ENCODE measurements at regions not wholly inside any gene's neighbourhood (a gene's known extent, or its start where the extent isn't known, plus 50 kb on each side); places are given as distances from the start of the nearest gene placed in this dataset.

DNA sequence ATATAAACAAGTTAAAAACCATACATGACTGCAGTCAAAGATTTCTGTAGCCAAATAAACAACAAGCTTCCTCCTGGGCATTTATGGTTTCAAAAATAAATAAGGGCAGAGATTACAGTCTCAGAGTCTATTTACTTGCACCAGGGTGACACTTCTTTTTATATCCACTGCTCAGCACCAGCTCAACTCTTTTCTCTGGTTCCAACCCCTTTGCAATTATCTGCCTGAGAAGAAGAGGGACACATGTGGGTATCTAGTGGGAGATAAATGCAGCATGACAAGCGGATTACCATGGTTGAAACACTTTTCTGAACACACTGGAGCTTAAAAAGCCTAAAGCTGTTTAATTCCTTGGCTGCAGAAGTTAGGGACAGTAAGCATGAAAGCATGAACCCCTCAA is 311.5 kb downstream of the CNTN3 start:
- H3K9me3 Mint-ChIP-seq, result no peaks in the 10 kb centered on the region
- TF ChIP-seq, protein P1, sequence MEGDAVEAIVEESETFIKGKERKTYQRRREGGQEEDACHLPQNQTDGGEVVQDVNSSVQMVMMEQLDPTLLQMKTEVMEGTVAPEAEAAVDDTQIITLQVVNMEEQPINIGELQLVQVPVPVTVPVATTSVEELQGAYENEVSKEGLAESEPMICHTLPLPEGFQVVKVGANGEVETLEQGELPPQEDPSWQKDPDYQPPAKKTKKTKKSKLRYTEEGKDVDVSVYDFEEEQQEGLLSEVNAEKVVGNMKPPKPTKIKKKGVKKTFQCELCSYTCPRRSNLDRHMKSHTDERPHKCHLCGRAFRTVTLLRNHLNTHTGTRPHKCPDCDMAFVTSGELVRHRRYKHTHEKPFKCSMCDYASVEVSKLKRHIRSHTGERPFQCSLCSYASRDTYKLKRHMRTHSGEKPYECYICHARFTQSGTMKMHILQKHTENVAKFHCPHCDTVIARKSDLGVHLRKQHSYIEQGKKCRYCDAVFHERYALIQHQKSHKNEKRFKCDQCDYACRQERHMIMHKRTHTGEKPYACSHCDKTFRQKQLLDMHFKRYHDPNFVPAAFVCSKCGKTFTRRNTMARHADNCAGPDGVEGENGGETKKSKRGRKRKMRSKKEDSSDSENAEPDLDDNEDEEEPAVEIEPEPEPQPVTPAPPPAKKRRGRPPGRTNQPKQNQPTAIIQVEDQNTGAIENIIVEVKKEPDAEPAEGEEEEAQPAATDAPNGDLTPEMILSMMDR (conservative IDR thresholded peaks at IDR 0.05), result no peak
- H3K27me3 Mint-ChIP-seq (ENCODE audit: low read depth), result peaks cover 4% of the 10 kb centered on the region
- H3K36me3 Mint-ChIP-seq (ENCODE audit: low read depth), result no peaks in the 10 kb centered on the region
- no peaks in the 10 kb centered on the region for H3K4me1 Mint-ChIP-seq
- H3K4me3 Mint-ChIP-seq, result no peak overlapping the region
- no peak overlapping the region for H3K27ac Mint-ChIP-seq (ENCODE audit: unreplicated experiment)
- DNase-seq (ENCODE audit: low read depth, low spot score), result no peak

DNA sequence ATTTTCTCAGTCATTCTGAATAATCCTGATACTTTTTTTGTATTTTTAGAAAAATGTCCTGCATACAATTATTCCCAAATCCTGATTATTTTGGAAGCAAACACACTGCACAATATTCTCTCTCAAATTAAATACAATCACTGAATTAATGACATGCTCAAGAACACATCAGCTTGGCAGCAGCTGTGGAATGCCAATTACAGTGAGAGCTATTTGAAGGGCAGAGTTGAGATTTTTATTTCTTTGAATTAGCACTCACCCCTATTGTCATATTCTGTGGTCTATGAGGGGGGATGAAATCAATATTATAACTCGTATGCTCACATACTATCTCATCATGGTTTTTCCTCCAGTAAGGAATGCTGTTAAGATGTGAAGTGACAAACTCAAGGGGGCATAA is 312.2 kb downstream of the CNTN3 start:
- DNase-seq (ENCODE audit: low read depth, low spot score), result no peak
- TF ChIP-seq, protein P1 (conservative IDR thresholded peaks at IDR 0.05), result no peak
- no peak overlapping the region for H3K27ac Mint-ChIP-seq (ENCODE audit: unreplicated experiment)
- H3K36me3 Mint-ChIP-seq (ENCODE audit: low read depth), result no peaks in the 10 kb centered on the region
- H3K9me3 Mint-ChIP-seq, result no peaks in the 10 kb centered on the region
- peaks cover 4% of the 10 kb centered on the region for H3K27me3 Mint-ChIP-seq (ENCODE audit: low read depth)
- no peaks in the 10 kb centered on the region for H3K4me1 Mint-ChIP-seq
- no peak overlapping the region for H3K4me3 Mint-ChIP-seq

DNA sequence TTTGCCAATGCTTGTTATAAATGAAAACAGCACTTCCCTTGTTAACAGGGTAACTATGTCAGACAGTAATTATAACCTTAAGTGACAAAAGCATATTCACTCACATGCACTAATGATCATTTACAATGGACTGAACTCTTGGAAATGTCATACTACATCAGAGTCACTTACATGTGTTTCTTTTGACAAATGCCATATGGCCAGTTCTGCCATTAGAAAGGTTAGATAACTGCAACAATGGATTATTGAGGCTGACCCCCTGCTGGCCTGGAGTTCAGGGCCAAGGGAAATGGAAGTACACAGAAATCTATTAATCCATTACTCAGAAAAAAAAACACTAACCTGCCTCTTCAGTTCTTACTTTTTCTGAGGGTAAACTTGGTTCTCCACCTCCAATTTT is 313.4 kb downstream of the CNTN3 start:
- Mint-ChIP-seq H3K36me3 (ENCODE audit: low read depth) (no peaks in the 10 kb centered on the region), H3K4me1 (no peaks in the 10 kb centered on the region), H3K4me3 (no peak overlapping the region), H3K27ac (ENCODE audit: unreplicated experiment) (no peak overlapping the region), H3K27me3 (ENCODE audit: low read depth) (peaks cover 4% of the 10 kb centered on the region), H3K9me3 (no peaks in the 10 kb centered on the region)
- TF ChIP-seq, protein P1 (conservative IDR thresholded peaks at IDR 0.05), result no peak
- no peak for DNase-seq (ENCODE audit: low read depth, low spot score)

DNA sequence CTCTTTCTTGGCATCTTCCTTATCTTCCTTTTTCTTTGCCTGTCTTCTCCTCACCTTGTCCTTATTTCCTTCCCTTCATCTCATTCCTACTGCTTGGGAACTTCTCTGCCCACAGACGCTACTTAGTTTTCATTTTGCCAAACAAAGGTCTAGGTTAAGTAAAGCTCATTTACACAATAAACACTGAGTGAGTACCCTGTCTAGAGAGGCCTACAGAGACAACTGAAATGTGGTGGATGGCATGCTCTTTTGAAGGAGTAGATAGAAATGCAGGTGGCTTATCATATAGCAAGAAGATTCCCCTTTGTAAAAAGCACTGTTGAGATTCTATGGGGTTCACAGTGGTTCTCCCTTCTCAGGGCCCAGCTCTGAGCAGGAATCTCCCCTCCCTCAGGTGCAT is 319.0 kb downstream of the CNTN3 start:
- DNase-seq (ENCODE audit: low read depth, low spot score), result no peak
- no peak overlapping the region for H3K27ac Mint-ChIP-seq (ENCODE audit: unreplicated experiment)
- H3K27me3 Mint-ChIP-seq (ENCODE audit: low read depth), result no peaks in the 10 kb centered on the region
- TF ChIP-seq, protein P1 (conservative IDR thresholded peaks at IDR 0.05), result no peak
- H3K36me3 Mint-ChIP-seq (ENCODE audit: low read depth), result no peaks in the 10 kb centered on the region
- H3K4me3 Mint-ChIP-seq, result no peak overlapping the region
- peaks cover 8% of the 10 kb centered on the region for H3K4me1 Mint-ChIP-seq
- no peaks in the 10 kb centered on the region for H3K9me3 Mint-ChIP-seq

DNA sequence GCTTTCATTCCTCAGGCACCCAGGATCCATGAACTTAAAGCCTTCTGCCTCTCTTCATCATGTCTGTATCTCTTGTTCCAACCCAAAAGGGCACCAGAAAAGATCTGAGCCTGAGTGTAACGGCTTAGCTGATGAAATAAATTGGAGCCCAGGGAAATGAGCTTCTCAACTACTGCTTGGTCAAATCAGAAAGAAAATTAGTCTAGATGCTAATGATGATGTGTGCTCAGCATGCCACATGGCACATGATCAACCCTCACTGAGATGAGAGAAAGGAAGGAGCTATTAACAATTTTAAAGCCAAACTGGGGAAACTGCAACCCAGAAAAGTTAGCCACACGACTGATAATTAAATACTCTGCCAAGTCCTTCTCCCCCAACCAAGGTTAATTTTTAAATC is 325.7 kb downstream of the CNTN3 start:
- DNase-seq (ENCODE audit: low read depth, low spot score), result no peak
- Mint-ChIP-seq H3K9me3 (no peaks in the 10 kb centered on the region), H3K36me3 (ENCODE audit: low read depth) (no peaks in the 10 kb centered on the region), H3K4me1 (no peaks in the 10 kb centered on the region), H3K27ac (ENCODE audit: unreplicated experiment) (no peak overlapping the region), H3K27me3 (ENCODE audit: low read depth) (no peaks in the 10 kb centered on the region), H3K4me3 (no peak overlapping the region)
- TF ChIP-seq, protein P1 (conservative IDR thresholded peaks at IDR 0.05), result no peak

DNA sequence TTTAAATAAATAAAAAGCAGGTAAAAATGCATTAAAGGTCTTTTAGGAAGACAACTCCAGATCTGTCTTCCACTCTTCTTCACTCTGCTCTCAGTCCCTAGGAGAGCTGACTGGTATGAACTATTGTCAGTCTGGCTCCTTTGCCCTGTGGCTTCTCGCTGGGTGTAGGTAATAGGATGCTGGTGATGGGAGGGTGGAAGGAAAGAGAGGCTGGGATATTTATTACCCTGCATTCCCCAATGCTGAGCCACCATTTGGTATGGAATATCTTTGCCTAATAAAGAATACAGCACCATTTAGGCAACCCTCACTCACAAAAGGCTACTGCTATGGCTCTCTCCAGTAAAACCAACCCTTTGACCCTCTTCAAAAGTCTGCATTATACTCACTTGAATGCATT is 326.9 kb downstream of the CNTN3 start:
- no peak overlapping the region for H3K27ac Mint-ChIP-seq (ENCODE audit: unreplicated experiment)

More for the DNA sequence above, 326.9 kb downstream of the CNTN3 start:
- Mint-ChIP-seq H3K27me3 (ENCODE audit: low read depth) (no peaks in the 10 kb centered on the region), H3K4me3 (no peak overlapping the region), H3K4me1 (no peaks in the 10 kb centered on the region), H3K36me3 (ENCODE audit: low read depth) (no peaks in the 10 kb centered on the region), H3K9me3 (no peaks in the 10 kb centered on the region)
- DNase-seq (ENCODE audit: low read depth, low spot score), result no peak
- TF ChIP-seq, protein P1 (conservative IDR thresholded peaks at IDR 0.05), result no peak
